IMR-90 (cell line): ENCODE measurements at regions not wholly inside any gene's neighbourhood (a gene's known extent, or its start where the extent isn't known, plus 50 kb on each side); places are given as distances from the start of the nearest gene placed in this dataset.

Experiments used
- ATAC-seq: fragments of 200-7000 bp; cut with Tn5 transposase; 2 replicates; pipeline ENCODE4 v1.9.1; 2020; ENCODE audit warnings: low read depth, mild to moderate bottlenecking, moderate library complexity
- BruUV-seq: library from RNA; stranded (reverse); fragments of 400-500 nt; replicated peaks from 2 replicates; lab custom pipeline; 2021; lab: Mats Ljungman, UMichigan
- CTCF ChIA-PET: fragments of 300-600 bp; formaldehyde crosslinking; extraction: SDS; loops from one replicate; lab custom pipeline; 2021; ENCODE audit warnings: antibody characterized with exemption; lab: Yijun Ruan, JAX
- POLR2A ChIA-PET: fragments of 300-600 bp; sonication (Branson Sonifier 250); formaldehyde crosslinking; loops from one replicate; lab custom pipeline; 2022; ENCODE audit warnings: antibody characterized with exemption; ENCODE audit not compliant: unreplicated experiment; lab: Charles Lee
- DNase-seq: peaks from one replicate; pipeline ENCODE4 v3.0.0; 2013
- H2AFZ ChIP-seq: replicated peaks from 2 replicates; pipeline ENCODE3; 2013; ENCODE audit warnings: low read length, mild to moderate bottlenecking; ENCODE audit not compliant: poor library complexity
- H2AK5ac ChIP-seq: 2 replicates; pipeline ENCODE4 v1.6.1; 2013; ENCODE audit warnings: low read depth, low read length, inconsistent platforms
- H2AK9ac ChIP-seq: replicated peaks from 2 replicates; pipeline ENCODE3; 2013; ENCODE audit warnings: mild to moderate bottlenecking, low read depth, low read length, moderate library complexity; ENCODE audit not compliant: poor library complexity
- H2BK120ac ChIP-seq: 2 replicates; pipeline ENCODE4 v1.6.1; 2013; ENCODE audit warnings: low read depth, low read length, inconsistent platforms
- H2BK15ac ChIP-seq: 3 replicates; pipeline ENCODE4 v1.6.1; 2013; ENCODE audit warnings: low read depth, low read length, inconsistent platforms
- H2BK20ac ChIP-seq: 2 replicates; pipeline ENCODE4 v1.6.1; 2013; ENCODE audit warnings: low read depth, mild to moderate bottlenecking, inconsistent platforms, low read length, moderate library complexity
- H2BK5ac ChIP-seq: 2 replicates; pipeline ENCODE4 v1.6.1; 2013; ENCODE audit warnings: mild to moderate bottlenecking, low read depth, low read length, inconsistent platforms; ENCODE audit not compliant: poor library complexity, severe bottlenecking
- H3K14ac ChIP-seq: replicated peaks from 2 replicates; pipeline ENCODE4 v1.6.1; 2013; ENCODE audit warnings: low read depth, low read length, inconsistent platforms
- H3K18ac ChIP-seq: 2 replicates; pipeline ENCODE4 v1.6.1; 2013; ENCODE audit warnings: low read depth, low read length, control low read depth
- H3K23ac ChIP-seq: 2 replicates; pipeline ENCODE4 v1.6.1; 2013; ENCODE audit warnings: low read depth, low read length, inconsistent platforms
- H3K27ac ChIP-seq: 2 replicates; pipeline ENCODE4 v1.5.1; 2013; ENCODE audit warnings: mild to moderate bottlenecking, control low read depth, low read length; ENCODE audit not compliant: insufficient read depth
- H3K27me3 ChIP-seq: 2 replicates; pipeline ENCODE4 v1.6.1; 2013; ENCODE audit warnings: low read length; ENCODE audit not compliant: control insufficient read depth, insufficient read depth
- H3K36me3 ChIP-seq: 2 replicates; pipeline ENCODE4 v1.6.1; 2013; ENCODE audit warnings: low read length, mixed read lengths; ENCODE audit not compliant: control insufficient read depth, insufficient read depth
- H3K4ac ChIP-seq: 2 replicates; pipeline ENCODE4 v1.6.1; 2013; ENCODE audit warnings: low read depth, low read length, inconsistent platforms
- H3K4me1 ChIP-seq: 2 replicates; pipeline ENCODE4 v1.6.1; 2013; ENCODE audit warnings: low read length, mixed read lengths; ENCODE audit not compliant: control insufficient read depth, insufficient read depth
- H3K4me2 ChIP-seq: 2 replicates; pipeline ENCODE4 v1.6.1; 2013; ENCODE audit warnings: low read depth, mild to moderate bottlenecking, control low read depth, low read length, moderate library complexity
- H3K4me3 ChIP-seq: 2 replicates; pipeline ENCODE4 v1.5.1; 2013; ENCODE audit warnings: low read depth, mild to moderate bottlenecking, control low read depth, low read length, moderate library complexity; ENCODE audit not compliant: insufficient read depth
- H3K56ac ChIP-seq: 2 replicates; pipeline ENCODE4 v1.6.1; 2013; ENCODE audit warnings: low read length, inconsistent platforms; ENCODE audit not compliant: insufficient read depth; ENCODE audit errors: extremely low read depth
- H3K79me1 ChIP-seq, 2 experiments: 2 replicates each; pipeline ENCODE4 v1.6.1; 2013; ENCODE audit warnings: low read length in 2 of 2, inconsistent platforms in 1 of 2, low read depth in 1 of 2
- H3K9ac ChIP-seq: 2 replicates; pipeline ENCODE4 v1.6.1; 2013; ENCODE audit warnings: low read depth, low read length, control low read depth
- H3K9me1 ChIP-seq: 2 replicates; pipeline ENCODE4 v1.6.1; 2013; ENCODE audit warnings: low read length, inconsistent platforms; ENCODE audit not compliant: insufficient read depth
- H3K9me3 ChIP-seq: 2 replicates; pipeline ENCODE4 v1.6.1; 2013; ENCODE audit warnings: low read length; ENCODE audit not compliant: control insufficient read depth, insufficient read depth
- H4K20me1 ChIP-seq: 2 replicates; pipeline ENCODE4 v1.6.1; 2013; ENCODE audit warnings: low read length, inconsistent platforms; ENCODE audit not compliant: insufficient read depth
- H4K5ac ChIP-seq: 2 replicates; pipeline ENCODE4 v1.6.1; 2013; ENCODE audit warnings: mild to moderate bottlenecking, low read depth, low read length, control low read depth
- H4K8ac ChIP-seq, 2 experiments: 2 replicates each; pipeline ENCODE4 v1.6.1; 2013; ENCODE audit warnings: low read depth in 2 of 2, low read length in 2 of 2, control low read depth in 1 of 2, inconsistent platforms in 1 of 2
- H4K91ac ChIP-seq: 2 replicates; pipeline ENCODE4 v1.6.1; 2013; ENCODE audit warnings: low read depth, low read length, inconsistent platforms; ENCODE audit not compliant: insufficient read depth
- BHLHE40 ChIP-seq: fragments of 150-350 bp; IDR thresholded peaks from 2 replicates; pipeline ENCODE4 v1.6.1; 2016; ENCODE audit warnings: mild to moderate bottlenecking, low read depth, low read length
- CHD1 ChIP-seq: IDR thresholded peaks from 2 replicates; pipeline ENCODE4 v1.6.1; 2012; ENCODE audit warnings: low read depth, low read length, improper control_type of control experiment
- ELK1 ChIP-seq: fragments of 150-350 bp; IDR thresholded peaks from 2 replicates; pipeline ENCODE4 v1.6.1; 2016; ENCODE audit warnings: low read depth, mild to moderate bottlenecking, low read length, moderate library complexity, borderline replicate concordance
- MAFK ChIP-seq: IDR thresholded peaks from 2 replicates; pipeline ENCODE4 v1.6.1; 2012; ENCODE audit warnings: low read depth, low read length, improper control_type of control experiment
- RCOR1 ChIP-seq: IDR thresholded peaks from 2 replicates; pipeline ENCODE4 v1.6.1; 2012; ENCODE audit warnings: mild to moderate bottlenecking, low read length, improper control_type of control experiment; ENCODE audit not compliant: insufficient replicate concordance
- WGBS, 2 experiments: methylation state at CpG; one replicate each; pipeline versions ENCODE4 v1.1.5 to v1.1.7; 2013; ENCODE audit warnings: missing lambda C conversion rate in 2 of 2; ENCODE audit not compliant: insufficient read length in 1 of 2; ENCODE audit errors: extremely low coverage in 2 of 2; 5-methylcytosine and 5-hydroxymethylcytosine counted together
- dilution Hi-C: fragments of 300-500 bp; cut with HindIII; formaldehyde crosslinking; loops from one replicate; pipeline ENCODE4 v1.14.3; 2018; ENCODE audit warnings: low sequenced_read_pairs; ENCODE audit not compliant: unreplicated experiment
- in situ Hi-C: fragments of 300-500 bp; cut with MboI; formaldehyde crosslinking; loops from 3 replicates; pipeline ENCODE4 v1.14.3; 2019; ENCODE audit warnings: low sequenced_read_pairs, inconsistent platforms, mixed read lengths
- intact Hi-C: fragments of 100-400 bp; cut with micrococcal nuclease; formaldehyde crosslinking; loops from 2 replicates; pipeline ENCODE4 v1.10.0; 2022

GRCh38 chr2:160650196-160651118 lies 156.8 kb upstream of the RBMS1 start:
- Histone ChIP-seq H3K9ac (no peak overlapping the region), H3K27me3 (no peaks in the 10 kb centered on the region), H3K14ac (no peak overlapping the region), H3K18ac (no peak overlapping the region), H3K4ac (no peak overlapping the region), H2AK5ac (no peak overlapping the region), H3K4me1 (no peaks in the 10 kb centered on the region), H2BK120ac (no peak overlapping the region), H3K4me2 (no peak overlapping the region), H3K4me3 (no peak overlapping the region), H2AFZ (no peak overlapping the region), H3K79me1 (no peaks in the 10 kb centered on the region), H3K36me3 (no peaks in the 10 kb centered on the region), H2BK20ac (no peak overlapping the region), H4K5ac (no peak overlapping the region), H4K91ac (no peak overlapping the region), H3K9me1 (0 out of 2 replicates have a peak, but pooled peaks cover 2% of the 10 kb centered on the region), H3K27ac (no peak overlapping the region), H2AK9ac (no peak overlapping the region), H3K56ac (no peak overlapping the region), H3K9me3 (no peaks in the 10 kb centered on the region), H4K20me1 (no peaks in the 10 kb centered on the region), H3K23ac (no peak overlapping the region), H2BK15ac (no peak overlapping the region), H2BK5ac (no peak overlapping the region), H4K8ac (no peak overlapping the region)
- CTCF ChIA-PET: interaction anchor here (1.3 kb wide), 1 partner anchor 11 kb away, joined by 4 read pairs; no protein-coding TSS in a partner anchor
- TF ChIP-seq BHLHE40: no peak
- TF ChIP-seq MAFK: no peak
- TF ChIP-seq RCOR1: no peak
- no peak for TF ChIP-seq CHD1
- TF ChIP-seq ELK1: no peak
- no peak for DNase-seq
- no TSS peak for BruUV-seq
- WGBS, 2 experiments: no CpG with 5 or more reads among the region's 3 CpGs
- POLR2A ChIA-PET: no interaction called here
- in situ Hi-C loops: no loop called here
- dilution Hi-C loops: no loop called here
- intact Hi-C loops: no loop called here
- no peak for ATAC-seq
